ENCODE measurements at regions not wholly inside any gene's neighbourhood (a gene's known extent, or its start where the extent isn't known, plus 50 kb on each side); places are given as distances from the start of the nearest gene placed in this dataset.

GRCh38 chr4:24252121-24252520 is 332.2 kb downstream of the DHX15 start:
- TF ChIP-seq CTCF (IDR thresholded peaks at IDR 0.05; ENCODE audit: insufficient read depth, low read length, poor library complexity, severe bottlenecking) (no peak), EZH2phosphoT487 (conservative IDR thresholded peaks at IDR 0.05; ENCODE audit: low read length) (no peak)
- Histone ChIP-seq H3K27ac (ENCODE audit: low read depth, low read length) (no peak overlapping the region), H3K36me3 (ENCODE audit: low read length) (no peaks in the 10 kb centered on the region), H3K4me3 (ENCODE audit: insufficient read depth, low read length, poor library complexity, severe bottlenecking) (no peak overlapping the region), H3K9me2 (replicated peaks; ENCODE audit: insufficient read depth, low read length) (no peaks in the 10 kb centered on the region), H4K20me1 (ENCODE audit: low read depth, low read length) (no peaks in the 10 kb centered on the region), H3K9me3 (ENCODE audit: insufficient read depth, low read length) (no peaks in the 10 kb centered on the region), H3K79me2 (ENCODE audit: insufficient read depth, low read length) (no peaks in the 10 kb centered on the region), H3K4me2 (ENCODE audit: low read depth, low read length, poor library complexity, severe bottlenecking) (no peak overlapping the region), H2AFZ (ENCODE audit: low read depth, low read length, severe bottlenecking) (no peak overlapping the region), H3K9ac (ENCODE audit: low read length) (no peak overlapping the region), H3F3A (ENCODE audit: insufficient read depth) (no peaks in the 10 kb centered on the region), H3K27me3 (ENCODE audit: low read length) (no peaks in the 10 kb centered on the region)

DNA sequence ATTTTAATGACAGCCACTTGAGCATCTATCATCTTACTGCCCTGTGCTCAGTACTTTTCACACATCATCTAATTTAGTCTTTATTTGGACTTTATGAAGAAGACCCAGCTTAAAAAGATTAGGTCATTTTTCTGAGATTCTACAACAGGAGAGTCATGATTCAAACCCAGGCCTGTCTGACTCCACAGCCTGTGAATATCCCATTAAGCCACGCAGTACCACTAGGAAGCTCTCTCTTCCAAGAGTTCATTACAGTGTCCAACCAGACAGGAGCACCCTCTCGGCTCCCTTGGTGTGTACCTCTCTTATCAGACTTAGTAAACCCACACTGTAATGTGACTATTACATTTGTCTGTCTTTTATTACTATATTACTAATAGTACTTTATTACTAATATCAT is 332.8 kb downstream of the DHX15 start:
- H3K4me2 ChIP-seq (ENCODE audit: low read depth, low read length, poor library complexity, severe bottlenecking): no peak overlapping the region
- no peak overlapping the region for H3K27ac ChIP-seq (ENCODE audit: low read depth, low read length)
- H3K9me2 ChIP-seq (replicated peaks; ENCODE audit: insufficient read depth, low read length): no peaks in the 10 kb centered on the region
- no peak overlapping the region for H3K4me3 ChIP-seq (ENCODE audit: insufficient read depth, low read length, poor library complexity, severe bottlenecking)
- H3F3A ChIP-seq (ENCODE audit: insufficient read depth): no peaks in the 10 kb centered on the region
- no peaks in the 10 kb centered on the region for H3K36me3 ChIP-seq (ENCODE audit: low read length)
- no peaks in the 10 kb centered on the region for H3K79me2 ChIP-seq (ENCODE audit: insufficient read depth, low read length)
- no peaks in the 10 kb centered on the region for H4K20me1 ChIP-seq (ENCODE audit: low read depth, low read length)
- TF ChIP-seq CTCF (IDR thresholded peaks at IDR 0.05; ENCODE audit: insufficient read depth, low read length, poor library complexity, severe bottlenecking) (no peak), EZH2phosphoT487 (conservative IDR thresholded peaks at IDR 0.05; ENCODE audit: low read length) (no peak)
- no peaks in the 10 kb centered on the region for H3K9me3 ChIP-seq (ENCODE audit: insufficient read depth, low read length)
- no peaks in the 10 kb centered on the region for H3K27me3 ChIP-seq (ENCODE audit: low read length)
- no peak overlapping the region for H2AFZ ChIP-seq (ENCODE audit: low read depth, low read length, severe bottlenecking)
- no peak overlapping the region for H3K9ac ChIP-seq (ENCODE audit: low read length)

DNA sequence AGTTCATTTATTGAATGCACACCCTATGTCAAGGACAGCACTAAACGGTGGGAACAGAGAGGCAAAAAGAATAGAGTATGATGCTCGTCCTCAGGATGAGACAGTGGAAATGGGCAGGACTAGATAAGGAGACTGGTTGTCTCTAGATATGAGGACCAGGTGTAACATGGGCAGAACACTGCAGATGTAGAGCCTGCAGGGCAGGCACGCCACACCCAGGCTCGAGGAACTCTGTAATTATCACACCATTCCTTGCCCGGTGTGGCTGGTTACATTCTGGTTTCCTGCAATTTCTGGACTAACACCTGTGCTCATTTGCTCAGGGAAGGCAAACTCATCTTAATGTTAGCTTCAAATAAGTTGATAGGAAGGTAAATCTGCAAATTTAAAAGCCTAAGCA is 334.4 kb downstream of the DHX15 start:
- no peaks in the 10 kb centered on the region for H3F3A ChIP-seq (ENCODE audit: insufficient read depth)
- H3K9me2 ChIP-seq (replicated peaks; ENCODE audit: insufficient read depth, low read length): no peaks in the 10 kb centered on the region
- H3K4me3 ChIP-seq (ENCODE audit: insufficient read depth, low read length, poor library complexity, severe bottlenecking): no peak overlapping the region
- no peaks in the 10 kb centered on the region for H3K9me3 ChIP-seq (ENCODE audit: insufficient read depth, low read length)
- H4K20me1 ChIP-seq (ENCODE audit: low read depth, low read length): no peaks in the 10 kb centered on the region
- no peak overlapping the region for H2AFZ ChIP-seq (ENCODE audit: low read depth, low read length, severe bottlenecking)
- H3K79me2 ChIP-seq (ENCODE audit: insufficient read depth, low read length): no peaks in the 10 kb centered on the region
- no peak overlapping the region for H3K27ac ChIP-seq (ENCODE audit: low read depth, low read length)
- H3K36me3 ChIP-seq (ENCODE audit: low read length): no peaks in the 10 kb centered on the region
- H3K4me2 ChIP-seq (ENCODE audit: low read depth, low read length, poor library complexity, severe bottlenecking): no peak overlapping the region
- no peaks in the 10 kb centered on the region for H3K27me3 ChIP-seq (ENCODE audit: low read length)
- TF ChIP-seq CTCF (IDR thresholded peaks at IDR 0.05; ENCODE audit: insufficient read depth, low read length, poor library complexity, severe bottlenecking): no peak
- no peak for TF ChIP-seq EZH2phosphoT487 (conservative IDR thresholded peaks at IDR 0.05; ENCODE audit: low read length)
- H3K9ac ChIP-seq (ENCODE audit: low read length): no peak overlapping the region

Data from SU-DHL-6 (cell line).